Upper lobe of left lung (tissue), 4 donors: ENCODE measurements at regions not wholly inside any gene's neighbourhood (a gene's known extent, or its start where the extent isn't known, plus 50 kb on each side); places are given as distances from the start of the nearest gene placed in this dataset.

ENCODE experiments used
- CTCF ChIP-seq, 6 experiments: fragments of 450-650 bp in 4 of 6; fragments of 200-600 bp in 2 of 6; sonication (generic) in 2 of 6; IDR thresholded peaks; one replicate each; pipeline ENCODE4 v1.5.1; 2016 to 2019; ENCODE audit warnings: antibody characterized with exemption in 6 of 6
- EP300 ChIP-seq, 4 donors: sonication (generic); formaldehyde crosslinking; IDR thresholded peaks; one replicate each; pipeline ENCODE4 v1.5.1; 2017; ENCODE audit warnings: antibody characterized with exemption in 4 of 4, control low read depth in 2 of 4
- POLR2A ChIP-seq, 4 donors: fragments of 450-650 bp; IDR thresholded peaks; one replicate each; pipeline ENCODE4 v1.5.1; 2016 to 2017; ENCODE audit warnings: antibody characterized with exemption in 4 of 4, mild to moderate bottlenecking in 2 of 4
- POLR2AphosphoS5 ChIP-seq, 2 donors: sonication (generic); formaldehyde crosslinking; IDR thresholded peaks; one replicate each; pipeline ENCODE4 v1.5.1; 2017; ENCODE audit warnings: antibody characterized with exemption in 2 of 2

GRCh38 chr13:23081901-23082300 is 98.9 kb upstream of the SGCG start:
- TF ChIP-seq CTCF (IDR thresholded peaks at IDR 0.05) = no peak
- no peak for TF ChIP-seq EP300 (IDR thresholded peaks at IDR 0.05)
- TF ChIP-seq POLR2AphosphoS5 (IDR thresholded peaks at IDR 0.05) = no peak
- TF ChIP-seq POLR2A (IDR thresholded peaks at IDR 0.05) = no peak
